Astrocyte (in vitro differentiated cells and primary cell): ENCODE measurements at regions not wholly inside any gene's neighbourhood (a gene's known extent, or its start where the extent isn't known, plus 50 kb on each side); places are given as distances from the start of the nearest gene placed in this dataset.

Experiments used
- DNase-seq: peaks from one replicate; pipeline ENCODE4 v3.0.0-alpha.2; 2010; ENCODE audit warnings: low read depth
- FAIRE-seq: peaks from 2 replicates; lab custom pipeline; 2011; peaks lifted over from hg19 to GRCh38; lab: Jason Lieb, UNC
- H2AFZ ChIP-seq: 2 replicates; pipeline ENCODE4 v1.6.0; 2012; ENCODE audit warnings: low read depth, low read length, inconsistent platforms
- H3K27ac ChIP-seq: 2 replicates; pipeline ENCODE4 v1.5.1; 2011; ENCODE audit warnings: low read depth, low read length, inconsistent platforms
- H3K27me3 ChIP-seq: 2 replicates; pipeline ENCODE4 v1.6.0; 2011; ENCODE audit warnings: low read length, inconsistent platforms; ENCODE audit not compliant: insufficient read depth
- H3K36me3 ChIP-seq: 2 replicates; pipeline ENCODE4 v1.5.1; 2011; ENCODE audit warnings: low read length, inconsistent platforms; ENCODE audit not compliant: insufficient read depth
- H3K4me1 ChIP-seq: 2 replicates; pipeline ENCODE4 v1.5.1; 2011; ENCODE audit warnings: low read length, inconsistent platforms; ENCODE audit not compliant: insufficient read depth
- H3K4me2 ChIP-seq: 2 replicates; pipeline ENCODE4 v1.6.0; 2012; ENCODE audit warnings: low read length, inconsistent platforms
- H3K4me3 ChIP-seq: 2 replicates; pipeline ENCODE4 v1.5.1; 2011; ENCODE audit warnings: low read depth, mild to moderate bottlenecking, low read length, inconsistent platforms; ENCODE audit not compliant: insufficient read depth
- H3K79me2 ChIP-seq: 2 replicates; pipeline ENCODE4 v1.6.0; 2012; ENCODE audit warnings: mild to moderate bottlenecking, low read length, inconsistent platforms; ENCODE audit not compliant: insufficient read depth
- H3K9ac ChIP-seq: 2 replicates; pipeline ENCODE4 v1.6.0; 2012; ENCODE audit warnings: mild to moderate bottlenecking, low read length, inconsistent platforms
- H3K9me3 ChIP-seq: 2 replicates; pipeline ENCODE4 v1.5.1; 2012; ENCODE audit warnings: low read depth, mild to moderate bottlenecking, low read length, inconsistent platforms; ENCODE audit not compliant: insufficient read depth
- H4K20me1 ChIP-seq: 2 replicates; pipeline ENCODE4 v1.6.0; 2012; ENCODE audit warnings: low read length, inconsistent platforms; ENCODE audit not compliant: insufficient read depth
- H3K27ac Mint-ChIP-seq: one replicate; pipeline ENCODE4 v1.8.0; 2021; ENCODE audit warnings: mild to moderate bottlenecking, mixed read lengths; ENCODE audit not compliant: unreplicated experiment
- H3K27me3 Mint-ChIP-seq: one replicate; pipeline ENCODE4 v1.8.0; 2021; ENCODE audit warnings: low read depth, mixed read lengths; ENCODE audit not compliant: unreplicated experiment
- H3K36me3 Mint-ChIP-seq: one replicate; pipeline ENCODE4 v1.8.0; 2021; ENCODE audit warnings: low read depth, mixed read lengths; ENCODE audit not compliant: unreplicated experiment
- H3K4me1 Mint-ChIP-seq: one replicate; pipeline ENCODE4 v1.8.0; 2021; ENCODE audit warnings: low read depth, mixed read lengths; ENCODE audit not compliant: unreplicated experiment
- H3K4me3 Mint-ChIP-seq: one replicate; pipeline ENCODE4 v1.8.0; 2021; ENCODE audit warnings: mild to moderate bottlenecking, moderate library complexity, mixed read lengths; ENCODE audit not compliant: unreplicated experiment
- H3K9me3 Mint-ChIP-seq: one replicate; pipeline ENCODE4 v1.8.0; 2021; ENCODE audit warnings: mild to moderate bottlenecking, mixed read lengths; ENCODE audit not compliant: unreplicated experiment
- CTCF ChIP-seq: IDR thresholded peaks from 2 replicates; pipeline ENCODE4 v1.5.1; 2011; ENCODE audit warnings: low read depth, mild to moderate bottlenecking, inconsistent platforms, low read length, moderate library complexity; ENCODE audit not compliant: insufficient read depth
- EZH2 ChIP-seq: IDR thresholded peaks from 2 replicates; pipeline ENCODE4 v1.6.1; 2012; ENCODE audit warnings: mild to moderate bottlenecking, low read length, inconsistent platforms; ENCODE audit not compliant: insufficient read depth

GRCh38 chr16:59573528-59574271, 839.6 kb upstream of the GOT2 start:
- Histone ChIP-seq H3K4me1 (peaks cover 9% of the 10 kb centered on the region), H3K9me3 (no peaks in the 10 kb centered on the region), H4K20me1 (no peaks in the 10 kb centered on the region), H3K4me3 (no peak overlapping the region), H2AFZ (no peak overlapping the region), H3K4me2 (peak overlapping the region; percentile 63), H3K79me2 (no peaks in the 10 kb centered on the region), H3K27ac (peak overlapping the region; percentile 83), H3K36me3 (no peaks in the 10 kb centered on the region), H3K9ac (peak overlapping the region; percentile 59), H3K27me3 (no peaks in the 10 kb centered on the region)
- TF ChIP-seq CTCF (no peak), EZH2 (no peak)
- H3K4me3 Mint-ChIP-seq: no peak overlapping the region
- DNase-seq (peak; percentile 94), FAIRE-seq (peak; percentile 91)
- peaks cover 16% of the 10 kb centered on the region for H3K4me1 Mint-ChIP-seq
- no peaks in the 10 kb centered on the region for H3K36me3 Mint-ChIP-seq
- no peaks in the 10 kb centered on the region for H3K27me3 Mint-ChIP-seq
- peak overlapping the region; percentile 92 for H3K27ac Mint-ChIP-seq
- H3K9me3 Mint-ChIP-seq: no peaks in the 10 kb centered on the region

- Histone ChIP-seq H3K9ac (no peak overlapping the region), H3K4me1 (no peaks in the 10 kb centered on the region), H3K36me3 (no peaks in the 10 kb centered on the region), H3K9me3 (no peaks in the 10 kb centered on the region), H3K4me2 (no peak overlapping the region), H3K4me3 (no peak overlapping the region), H4K20me1 (no peaks in the 10 kb centered on the region), H3K27me3 (no peaks in the 10 kb centered on the region), H3K27ac (no peak overlapping the region), H3K79me2 (no peaks in the 10 kb centered on the region), H2AFZ (no peak overlapping the region)
- Mint-ChIP-seq H3K4me3 (no peak overlapping the region), H3K9me3 (no peaks in the 10 kb centered on the region), H3K4me1 (no peaks in the 10 kb centered on the region), H3K27ac (no peak overlapping the region), H3K27me3 (no peaks in the 10 kb centered on the region), H3K36me3 (no peaks in the 10 kb centered on the region)
- TF ChIP-seq EZH2: no peak
- TF ChIP-seq CTCF: no peak
- no peak for FAIRE-seq
- no peak for DNase-seq
Observed at GRCh38 chr16:59567496-59567895, 833.4 kb upstream of the GOT2 start.

- Mint-ChIP-seq H3K36me3 (no peaks in the 10 kb centered on the region), H3K9me3 (no peaks in the 10 kb centered on the region), H3K27me3 (no peaks in the 10 kb centered on the region), H3K27ac (no peak overlapping the region), H3K4me3 (no peak overlapping the region), H3K4me1 (no peaks in the 10 kb centered on the region)
- Histone ChIP-seq H2AFZ (no peak overlapping the region), H4K20me1 (no peaks in the 10 kb centered on the region), H3K27ac (no peak overlapping the region), H3K4me3 (no peak overlapping the region), H3K9ac (no peak overlapping the region), H3K9me3 (no peaks in the 10 kb centered on the region), H3K4me1 (no peaks in the 10 kb centered on the region), H3K36me3 (no peaks in the 10 kb centered on the region), H3K27me3 (no peaks in the 10 kb centered on the region), H3K4me2 (no peak overlapping the region), H3K79me2 (no peaks in the 10 kb centered on the region)
- FAIRE-seq (no peak), DNase-seq (no peak)
- TF ChIP-seq EZH2 (no peak), CTCF (no peak)
Observed at GRCh38 chr16:59566446-59566845, 832.3 kb upstream of the GOT2 start.
